GM18508 (cell line): ENCODE measurements at regions not wholly inside any gene's neighbourhood (a gene's known extent, or its start where the extent isn't known, plus 50 kb on each side); places are given as distances from the start of the nearest gene placed in this dataset.

Source experiments
- ATAC-seq: cut with Tn5 transposase; IDR thresholded peaks from one replicate; pipeline ENCODE4 v1.9.1; 2021; ENCODE audit warnings: moderate number of reproducible peaks; ENCODE audit not compliant: insufficient read depth, unreplicated experiment

DNA sequence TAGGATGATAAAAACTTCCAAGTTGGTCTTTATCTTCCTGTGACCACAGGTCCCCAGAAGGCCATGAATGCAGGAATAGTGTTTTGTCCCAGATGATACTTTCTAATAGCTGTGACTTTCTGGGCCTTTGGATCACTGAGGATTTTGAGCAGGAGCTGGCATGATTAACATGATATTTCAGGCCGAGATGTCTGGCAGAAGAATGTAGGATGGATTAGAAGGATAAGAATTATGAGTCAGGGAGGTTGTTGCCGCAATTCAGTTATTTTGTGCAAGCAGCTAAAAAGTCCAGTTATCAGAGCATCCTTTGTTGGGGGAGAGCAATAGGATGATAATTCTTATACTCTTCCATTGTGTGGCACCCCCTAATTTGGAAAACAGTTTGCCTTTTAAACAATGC lies 189.7 kb downstream of the PSAT1 start:
- ATAC-seq, result no peak

DNA sequence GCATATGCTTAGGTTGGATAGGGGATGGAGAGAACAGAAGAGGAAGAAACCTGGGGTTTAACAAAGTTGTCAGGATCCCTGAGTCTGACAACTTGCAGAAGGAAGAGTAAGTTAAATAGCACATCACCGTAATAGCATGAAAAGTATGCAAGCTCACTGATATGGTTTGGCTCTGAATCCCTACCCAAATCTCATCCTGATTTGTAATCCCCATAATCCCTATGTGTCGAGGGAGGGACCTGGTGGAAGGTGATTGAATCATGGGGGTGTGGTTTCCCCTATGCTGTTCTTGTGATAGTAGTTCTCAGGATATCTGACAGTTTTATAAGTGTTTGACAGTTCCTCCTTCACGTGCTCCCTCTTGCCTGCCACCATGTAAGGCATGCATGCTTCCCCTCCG lies 193.3 kb downstream of the PSAT1 start:
- ATAC-seq, result no peak

DNA sequence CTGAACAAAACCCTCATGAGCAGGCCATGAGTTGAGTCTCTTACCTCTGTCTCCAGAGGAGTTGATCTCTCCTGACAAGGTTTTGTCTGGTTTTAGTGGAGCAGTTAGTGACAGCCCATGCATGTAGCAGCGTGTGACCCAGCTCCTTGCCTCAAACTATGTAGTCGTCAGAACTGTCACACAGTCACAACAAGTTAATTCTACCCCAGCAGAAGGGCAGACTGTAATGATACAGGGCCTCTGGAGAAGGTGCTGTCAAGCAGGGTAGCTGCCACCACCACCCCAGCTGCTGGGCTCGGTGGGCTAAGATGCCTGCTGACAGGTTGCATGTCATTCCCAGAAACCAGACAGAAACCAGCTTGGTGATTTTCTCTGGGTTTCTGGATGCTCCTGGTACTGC lies 194.5 kb downstream of the PSAT1 start:
- no peak for ATAC-seq

DNA sequence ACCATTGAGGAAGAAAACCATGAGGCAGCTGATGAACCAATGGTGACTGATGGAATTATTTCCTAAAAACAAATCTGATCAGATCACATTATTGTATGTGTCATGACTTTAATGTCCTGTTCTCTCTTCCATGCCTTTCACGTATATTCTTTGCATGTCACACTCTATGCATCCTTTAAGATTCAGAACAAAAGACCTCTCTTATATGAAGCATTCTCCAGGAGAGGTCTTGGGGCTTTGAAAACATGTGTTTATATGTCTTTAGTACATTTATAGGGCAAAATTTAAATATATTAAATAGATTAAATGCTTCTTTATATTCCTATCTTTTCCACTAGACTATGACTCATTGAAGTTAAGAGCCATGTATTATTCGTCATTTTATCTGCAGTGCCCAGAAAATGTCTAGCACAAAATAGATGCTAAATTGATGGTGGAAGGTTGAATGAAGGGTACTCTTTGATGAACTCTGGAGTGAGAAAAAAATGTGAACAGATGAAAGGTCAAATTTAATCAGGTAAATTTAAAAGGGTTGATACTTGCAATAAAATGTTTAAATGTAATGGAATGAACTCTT lies 196.3 kb downstream of the PSAT1 start:
- ATAC-seq, result no peak

DNA sequence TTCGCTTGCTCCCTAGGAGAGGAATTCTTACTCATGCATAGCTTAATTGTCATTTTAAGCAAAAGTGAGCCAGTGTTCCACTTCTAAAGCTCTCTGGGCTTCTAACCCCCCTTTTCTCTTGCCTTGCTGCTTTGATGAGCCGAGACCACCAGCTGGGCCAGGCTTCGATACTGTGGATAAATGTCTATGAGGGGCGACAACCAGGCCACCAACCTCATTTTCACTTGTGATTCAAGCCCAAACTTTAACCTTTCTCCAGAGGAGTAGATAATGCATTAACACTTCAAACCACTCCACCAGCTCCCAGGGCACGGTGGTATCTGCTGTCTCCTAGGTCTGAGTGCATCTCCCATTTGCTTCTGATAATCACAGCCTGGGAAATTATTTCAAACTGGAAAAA lies 205.6 kb downstream of the PSAT1 start:
- ATAC-seq, result no peak

DNA sequence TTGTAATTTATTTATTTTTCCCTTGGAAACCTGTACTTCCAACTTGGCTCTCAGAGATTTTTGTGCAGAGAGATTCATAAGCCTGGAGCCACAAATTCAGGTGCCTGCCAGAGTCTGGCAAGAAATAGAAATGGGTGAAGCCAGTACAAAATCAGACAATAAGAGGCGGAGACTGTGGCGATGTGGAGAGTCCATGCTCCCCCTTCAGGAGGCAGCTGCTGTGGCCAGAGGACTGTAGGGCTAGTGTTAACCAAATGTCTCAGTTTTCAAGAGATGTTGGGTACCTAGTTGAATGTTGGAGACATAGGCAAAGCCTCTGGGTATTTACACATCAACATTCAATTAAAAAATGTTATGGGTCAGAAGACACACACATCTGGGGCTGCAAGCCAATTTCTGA lies 208.6 kb downstream of the PSAT1 start:
- no peak for ATAC-seq

DNA sequence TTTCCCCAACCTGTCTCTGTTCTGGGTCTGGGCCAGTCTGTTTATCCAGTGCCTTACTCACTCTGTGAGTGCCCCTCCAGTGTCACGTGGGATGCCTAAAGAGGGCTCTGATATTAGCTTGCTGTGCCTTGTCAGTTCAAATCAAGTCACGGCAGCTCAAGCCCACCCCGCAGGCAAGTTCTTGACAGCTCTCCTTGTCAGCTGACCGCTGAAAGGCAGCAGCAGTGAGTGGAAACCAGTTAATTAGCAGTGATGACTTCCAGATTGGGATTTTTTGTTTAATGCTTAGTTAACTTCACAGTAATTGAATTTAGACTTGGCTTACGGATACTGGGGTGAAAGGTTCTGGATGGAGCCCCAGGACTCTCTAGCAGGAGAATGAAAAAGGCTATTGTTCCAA lies 210.1 kb downstream of the PSAT1 start:
- no peak for ATAC-seq

DNA sequence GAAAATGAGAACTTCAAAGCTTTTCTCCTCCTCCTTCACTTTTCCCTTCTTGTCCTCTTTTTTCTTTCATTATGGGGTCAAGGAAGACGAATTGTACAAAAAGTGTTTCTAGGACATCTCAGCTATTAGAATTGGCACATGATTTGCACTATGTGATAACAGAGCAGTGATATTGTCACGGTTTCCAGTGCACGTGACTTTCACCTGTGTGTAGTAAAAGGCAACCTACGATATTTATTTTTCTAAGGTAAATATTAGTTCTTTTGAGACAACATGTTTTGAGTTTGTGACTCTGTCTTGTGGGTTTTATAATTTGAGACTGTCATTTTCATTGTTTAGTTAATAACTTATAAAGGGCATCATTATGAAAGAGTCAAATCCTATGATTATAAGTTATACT lies 213.1 kb downstream of the PSAT1 start:
- ATAC-seq, result no peak

DNA sequence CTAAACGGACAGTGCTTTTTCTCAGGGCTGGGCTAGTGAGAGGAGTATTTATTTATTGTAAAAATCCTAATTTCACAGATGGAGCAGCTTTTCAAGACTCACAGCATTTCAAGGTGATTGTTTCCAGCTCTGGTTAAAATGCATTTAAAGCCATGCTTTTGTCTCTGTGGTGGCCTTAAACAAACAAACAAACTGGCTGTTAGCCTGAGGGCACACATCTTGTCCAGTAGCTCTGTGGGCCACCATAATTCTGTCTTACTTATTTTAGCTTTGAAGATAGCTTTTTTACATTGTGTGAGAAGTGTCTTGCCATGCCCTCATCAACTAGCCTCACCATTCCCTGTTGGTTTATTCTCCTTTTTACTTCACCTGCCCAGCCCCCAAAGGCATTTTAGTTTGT lies 218.2 kb downstream of the PSAT1 start:
- ATAC-seq, result no peak

DNA sequence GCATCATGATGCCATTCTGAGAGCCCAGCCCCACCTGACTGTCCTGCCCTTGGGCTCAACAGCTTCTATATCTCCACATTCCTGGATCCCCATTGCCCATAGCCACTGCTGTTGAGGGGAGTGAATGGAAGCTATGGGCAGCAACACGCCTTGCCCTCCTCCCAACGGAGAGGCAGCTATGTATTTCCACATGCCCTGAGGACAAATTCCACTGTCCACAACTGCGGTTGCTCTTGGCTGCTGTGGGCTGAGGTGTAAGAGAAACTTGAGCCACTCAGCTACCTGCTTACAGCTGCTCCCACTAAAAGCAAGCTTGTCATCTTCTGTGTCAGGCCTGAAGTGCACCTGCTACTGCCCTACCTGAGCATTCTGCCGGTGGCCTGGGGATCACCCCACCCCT lies 222.9 kb downstream of the PSAT1 start:
- no peak for ATAC-seq

DNA sequence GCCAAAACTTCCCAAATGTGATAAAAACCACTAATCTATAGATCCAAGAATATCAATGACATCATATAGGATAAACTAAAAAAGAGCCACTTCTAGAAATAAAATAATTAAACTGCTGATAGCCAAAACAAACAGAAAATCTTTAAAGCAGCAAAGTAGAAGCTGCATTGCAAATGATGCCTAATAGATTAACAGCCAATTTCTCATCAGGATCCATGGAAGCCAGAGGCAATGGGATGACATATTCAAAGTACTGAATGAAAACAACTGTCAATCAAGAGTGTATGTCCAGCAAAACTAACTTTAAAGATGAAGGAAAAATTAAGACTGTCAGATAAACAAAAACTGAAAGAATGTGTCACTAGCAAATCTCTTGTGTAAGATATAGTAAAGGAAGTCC lies 224.8 kb downstream of the PSAT1 start:
- ATAC-seq, result no peak

DNA sequence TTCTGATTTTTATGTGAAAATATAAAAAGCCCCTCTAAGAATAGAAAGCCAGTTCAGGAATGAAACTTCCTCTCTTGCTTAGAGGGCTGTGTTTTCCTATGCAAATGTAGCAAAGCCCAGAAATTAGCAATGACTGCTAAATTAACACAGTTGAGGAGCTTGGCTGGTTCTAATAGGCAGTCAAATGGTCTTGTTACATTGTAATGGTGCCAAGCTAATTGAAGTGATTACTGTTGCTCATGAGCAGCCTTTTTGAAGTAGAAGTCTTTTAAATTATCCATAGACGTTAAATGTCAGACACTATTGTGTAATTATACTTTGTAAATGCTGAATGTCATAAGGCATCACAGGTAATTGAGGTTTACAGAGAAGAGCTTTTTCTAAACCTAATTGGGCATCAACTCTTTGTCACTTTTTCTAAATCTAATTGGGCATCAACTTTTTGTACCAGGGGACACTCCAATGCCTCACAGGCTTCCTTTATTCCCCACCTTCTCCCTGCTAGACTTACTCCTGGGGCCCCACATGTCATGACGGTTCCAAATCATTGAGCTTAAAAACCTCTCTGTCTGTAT lies 229.1 kb downstream of the PSAT1 start:
- no peak for ATAC-seq

DNA sequence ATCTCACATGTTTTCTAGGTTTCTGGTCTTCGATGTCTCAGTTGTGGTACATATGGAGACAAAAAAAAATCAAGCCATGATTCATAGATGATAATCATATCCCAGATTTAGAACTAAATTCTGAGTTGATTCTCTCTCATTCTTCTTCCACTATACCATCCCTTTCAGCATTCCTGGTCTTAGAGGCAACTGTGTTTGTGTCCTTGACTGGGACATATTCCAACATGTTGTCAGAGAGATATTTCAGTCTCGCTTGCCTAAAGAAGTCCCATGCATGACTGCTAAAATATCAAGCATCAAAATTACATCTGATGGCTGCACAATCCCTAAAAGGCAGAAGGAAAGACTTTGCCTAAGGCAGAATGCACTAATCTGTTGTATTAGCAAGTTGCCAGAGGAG lies 236.6 kb downstream of the PSAT1 start:
- ATAC-seq, result no peak

DNA sequence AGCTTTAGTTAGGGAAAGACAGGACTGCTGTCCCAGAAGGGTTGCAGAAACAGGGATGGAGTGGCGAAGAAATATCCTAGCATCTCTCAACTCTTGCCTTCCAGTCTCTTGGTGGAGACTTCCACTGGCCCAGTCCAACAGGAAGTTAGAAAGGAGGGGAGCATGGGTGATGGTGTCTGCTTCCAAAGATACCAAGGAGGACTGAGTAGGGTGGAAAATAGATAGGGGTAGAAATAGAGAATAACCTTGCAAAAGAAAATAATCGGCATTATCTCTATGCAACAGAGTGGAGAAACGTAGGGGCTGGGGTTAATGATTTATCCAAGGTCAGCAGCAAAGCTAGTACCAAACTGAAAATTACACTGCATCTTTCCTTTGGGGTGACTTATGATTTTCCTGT lies 242.3 kb downstream of the PSAT1 start:
- no peak for ATAC-seq

DNA sequence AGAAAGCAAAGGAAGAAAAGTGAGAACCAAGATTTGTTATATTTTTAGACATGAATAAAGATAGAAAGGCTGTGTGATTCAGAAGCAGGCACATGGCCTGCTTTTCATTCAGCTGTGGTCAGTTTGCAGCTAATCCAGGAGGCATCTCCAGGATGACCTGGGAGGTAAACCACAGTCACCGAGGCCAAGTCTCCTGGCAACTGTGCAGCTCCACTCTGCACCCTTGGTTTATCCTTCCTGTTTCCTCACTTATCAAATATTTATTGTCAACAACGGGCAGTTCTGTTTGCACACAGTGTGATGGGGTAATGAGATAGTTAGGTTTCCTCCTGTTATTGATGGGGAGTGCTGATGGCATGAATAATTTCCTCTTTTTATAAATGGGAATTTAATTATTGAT lies 243.0 kb downstream of the PSAT1 start:
- no peak for ATAC-seq

DNA sequence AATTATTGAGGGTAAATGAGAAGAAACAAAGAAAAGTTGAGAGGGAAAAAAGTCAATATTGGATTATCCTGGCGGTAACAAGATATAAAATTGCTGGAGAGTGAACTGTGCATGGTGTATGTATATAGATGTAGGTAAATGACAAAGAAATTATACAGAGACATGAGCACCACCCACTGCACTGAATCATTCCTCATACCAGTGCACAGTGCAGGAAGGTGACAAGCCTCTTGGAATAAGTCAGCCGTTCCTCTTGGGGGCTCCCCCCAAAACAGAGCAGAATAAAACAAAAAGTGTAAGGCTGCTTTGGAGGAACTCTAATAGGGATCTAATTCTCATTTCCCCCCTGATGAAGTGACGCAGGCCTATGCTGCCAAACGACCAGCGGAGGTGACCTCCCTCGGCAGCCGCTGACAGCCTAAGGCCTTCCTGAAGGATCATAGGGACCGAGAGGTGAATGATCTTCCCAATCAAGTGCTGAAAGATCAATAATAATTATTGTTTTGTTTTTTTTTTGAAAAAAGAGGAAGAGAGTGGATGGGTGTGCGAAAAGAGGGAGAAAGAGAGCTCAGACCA lies 245.0 kb downstream of the PSAT1 start:
- ATAC-seq, result no peak

DNA sequence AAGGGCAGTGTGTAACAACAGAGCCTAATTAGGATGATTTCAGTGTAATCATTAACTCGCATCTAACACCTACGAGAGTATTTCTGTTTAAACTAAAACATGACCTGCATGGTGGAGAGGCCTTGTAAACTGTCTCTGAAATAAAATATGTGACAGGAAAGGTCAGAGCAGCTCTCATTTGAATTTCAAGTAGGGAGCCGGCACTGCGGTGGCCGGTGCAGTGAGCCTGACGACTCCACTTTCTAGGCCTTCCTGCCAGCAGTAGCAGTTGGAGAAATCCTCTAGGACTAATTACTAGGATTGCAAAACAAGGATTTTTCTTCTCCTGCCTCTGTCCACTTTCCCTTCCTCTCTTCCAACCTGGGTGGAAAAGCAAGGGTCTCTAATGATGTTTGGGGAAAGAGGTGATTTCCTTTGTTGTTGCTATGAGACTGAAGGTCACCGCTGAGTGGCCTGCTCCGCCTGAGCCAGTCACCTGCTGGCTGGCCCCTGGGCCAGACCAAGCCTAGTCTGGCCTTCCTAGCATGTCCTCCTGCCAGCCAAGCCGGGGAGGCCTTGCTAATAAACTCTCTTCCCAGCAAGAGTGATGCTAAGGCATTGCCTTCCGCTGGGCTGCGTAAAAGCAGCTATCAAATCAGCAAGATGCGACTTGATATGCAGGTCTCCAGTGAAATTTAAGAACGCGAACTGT lies 245.7 kb downstream of the PSAT1 start:
- ATAC-seq, result no peak

DNA sequence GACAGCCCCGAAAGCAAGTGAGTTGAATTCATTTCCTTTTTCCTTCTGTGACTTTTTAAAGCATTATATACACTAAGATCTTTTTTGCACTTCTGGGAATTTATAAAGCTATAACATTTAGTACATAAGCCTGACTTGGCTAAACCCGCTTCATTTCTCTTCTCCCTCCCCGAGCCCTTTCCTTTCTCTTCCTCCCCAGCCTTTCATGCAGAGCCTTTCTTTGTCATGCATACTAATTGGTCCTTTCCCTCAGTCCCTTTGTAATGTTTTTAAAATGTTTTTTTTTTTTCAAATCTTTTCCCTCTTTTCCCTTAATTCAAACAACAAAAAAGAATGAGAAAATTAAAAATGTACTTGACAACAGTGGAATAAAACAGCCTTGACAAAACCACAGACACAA lies 246.4 kb downstream of the PSAT1 start:
- no peak for ATAC-seq

DNA sequence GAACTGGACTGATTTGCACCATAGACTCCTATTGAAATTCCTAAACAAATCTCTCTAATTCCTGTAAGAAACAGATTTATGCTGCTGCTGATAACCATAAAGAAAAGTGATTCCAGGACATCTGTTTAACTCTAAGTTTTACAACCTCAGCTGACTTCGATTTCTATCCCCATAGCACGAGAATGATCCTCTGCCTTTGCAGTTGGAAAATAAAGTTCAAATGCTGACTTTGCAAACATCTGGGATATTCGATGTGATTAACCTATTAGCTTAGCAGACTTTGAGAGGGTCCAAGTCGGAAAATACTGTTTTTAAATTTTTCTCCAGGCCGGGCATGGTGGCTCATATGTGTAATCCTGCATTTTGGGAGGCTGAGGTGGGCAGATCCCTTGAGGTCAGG lies 247.3 kb downstream of the PSAT1 start:
- ATAC-seq, result no peak

DNA sequence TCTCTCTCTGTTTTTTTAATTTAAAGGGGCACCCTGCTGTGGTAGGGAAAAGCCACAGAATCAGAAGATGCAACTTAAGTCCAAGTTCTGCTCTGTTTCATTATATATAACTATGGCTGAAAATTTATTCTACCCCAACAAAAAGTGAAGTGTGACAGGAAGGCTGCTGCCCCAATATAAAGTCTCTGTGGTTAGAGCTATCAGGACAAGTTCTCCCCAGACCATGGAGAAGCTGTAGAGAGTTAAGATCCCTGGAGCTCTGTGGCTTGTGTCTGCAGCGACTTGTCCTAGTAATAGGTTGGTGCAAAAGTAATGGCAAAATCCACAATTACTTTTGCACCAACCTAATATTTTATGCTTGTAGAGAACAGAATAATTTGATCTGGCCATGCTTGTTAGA lies 250.9 kb downstream of the PSAT1 start:
- ATAC-seq, result no peak

DNA sequence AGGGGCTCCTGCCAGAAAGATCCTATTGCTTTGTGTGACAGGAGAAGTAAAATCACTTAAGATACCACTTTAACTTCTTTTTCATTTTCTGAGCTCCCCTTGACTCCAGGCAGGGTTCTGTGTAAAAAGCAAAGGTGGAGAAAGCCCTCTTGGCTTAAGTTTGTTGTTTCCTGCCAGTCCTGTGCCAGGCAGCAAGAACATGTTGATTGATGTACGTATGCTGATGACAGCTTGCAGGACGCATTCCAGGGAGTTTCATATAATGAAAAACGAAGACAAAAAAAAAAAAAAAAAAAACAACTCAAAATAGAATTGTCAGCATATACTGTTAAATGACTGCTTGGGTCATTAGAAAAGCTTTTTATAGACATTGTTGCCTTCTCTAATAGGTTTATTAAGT lies 251.7 kb downstream of the PSAT1 start:
- ATAC-seq, result no peak

DNA sequence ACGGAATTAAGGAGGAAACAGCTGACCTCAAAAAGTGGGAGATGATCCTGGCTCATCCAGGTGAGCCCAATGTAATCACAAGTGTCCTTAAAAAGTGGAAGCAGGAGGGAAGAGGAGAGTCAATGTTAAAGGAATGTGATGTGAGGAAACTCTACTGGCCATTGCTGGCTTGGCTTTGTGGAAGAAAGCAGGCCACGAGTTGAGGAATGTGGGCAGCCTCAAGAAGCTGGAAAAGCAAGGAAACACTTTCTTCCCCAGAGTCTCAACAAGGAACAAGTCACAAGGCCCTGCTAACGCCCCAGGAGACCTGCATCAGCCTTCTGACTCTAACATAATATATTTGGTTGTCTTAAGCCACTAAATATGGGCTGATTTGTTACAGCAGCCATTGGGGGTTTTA lies 252.8 kb downstream of the PSAT1 start:
- no peak for ATAC-seq
